H1 (cell line): ENCODE measurements at regions not wholly inside any gene's neighbourhood (a gene's known extent, or its start where the extent isn't known, plus 50 kb on each side); places are given as distances from the start of the nearest gene placed in this dataset.

Experiments
- CTCF ChIA-PET: fragments of 300-600 bp; sonication (Branson Sonifier 250); formaldehyde crosslinking; loops from one replicate; lab custom pipeline; 2021; ENCODE audit not compliant: partially characterized antibody; lab: Charles Lee
- POLR2A ChIA-PET: fragments of 300-600 bp; sonication (Branson Sonifier 250); formaldehyde crosslinking; loops from one replicate; lab custom pipeline; 2021; ENCODE audit warnings: inconsistent platforms; ENCODE audit not compliant: partially characterized antibody; lab: Charles Lee
- DNase-seq, 2 experiments: peaks; one replicate each; pipeline versions ENCODE4 v3.0.0 to v3.0.0-alpha.2; 2010 to 2022; ENCODE audit warnings: low spot score in 2 of 2, low read depth in 1 of 2, mixed read lengths in 1 of 2
- FAIRE-seq: peaks from 2 replicates; lab custom pipeline; 2011; peaks lifted over from hg19 to GRCh38; lab: Jason Lieb, UNC
- H2AFZ ChIP-seq: 2 replicates; pipeline ENCODE4 v1.8.1; 2012; ENCODE audit warnings: low read length, inconsistent platforms
- H2AK5ac ChIP-seq: 2 replicates; pipeline ENCODE4 v1.6.1; 2013; ENCODE audit warnings: low read depth, low read length
- H2BK120ac ChIP-seq: replicated peaks from 2 replicates; pipeline ENCODE3; 2013; ENCODE audit warnings: low read depth, low read length, inconsistent platforms
- H2BK12ac ChIP-seq: 2 replicates; pipeline ENCODE4 v1.6.1; 2013; ENCODE audit warnings: low read depth, low read length
- H2BK15ac ChIP-seq: 2 replicates; pipeline ENCODE4 v1.6.1; 2013; ENCODE audit warnings: low read length
- H2BK20ac ChIP-seq: 2 replicates; pipeline ENCODE4 v1.6.1; 2013; ENCODE audit warnings: low read length
- H2BK5ac ChIP-seq: 2 replicates; pipeline ENCODE4 v1.6.1; 2013; ENCODE audit warnings: low read depth, low read length
- H3K14ac ChIP-seq: 2 replicates; pipeline ENCODE4 v1.6.1; 2013; ENCODE audit warnings: inconsistent platforms; ENCODE audit not compliant: insufficient read length
- H3K18ac ChIP-seq: 2 replicates; pipeline ENCODE4 v1.6.1; 2013; ENCODE audit warnings: low read length; ENCODE audit errors: extremely low read depth
- H3K23ac ChIP-seq: 2 replicates; pipeline ENCODE4 v1.6.1; 2013; ENCODE audit warnings: inconsistent platforms; ENCODE audit not compliant: insufficient read length
- H3K23me2 ChIP-seq: 2 replicates; pipeline ENCODE4 v1.6.1; 2013; ENCODE audit warnings: low read depth, low read length
- H3K27ac ChIP-seq: 2 replicates; pipeline ENCODE4 v1.6.1; 2011; ENCODE audit warnings: low read depth, low read length, inconsistent platforms
- H3K27me3 ChIP-seq, 4 experiments: replicated peaks in 1 of 4; 1 replicate in 1 of 4; 2 replicates in 3 of 4; pipeline versions ENCODE4 v1.6.1 to v1.8.1; 2011 to 2013; ENCODE audit warnings: low read length in 3 of 4, mild to moderate bottlenecking in 3 of 4, inconsistent platforms in 2 of 4, mixed read lengths in 2 of 4, moderate library complexity in 1 of 4; ENCODE audit not compliant: control insufficient read depth in 3 of 4, insufficient read depth in 3 of 4; ENCODE audit errors: extremely low read depth in 1 of 4
- H3K36me3 ChIP-seq, 4 experiments: 2 replicates each; pipeline versions ENCODE4 v1.6.1 to v1.8.1; 2011 to 2013; ENCODE audit warnings: mild to moderate bottlenecking in 4 of 4, low read length in 3 of 4, moderate library complexity in 2 of 4, control low read depth in 1 of 4, inconsistent platforms in 1 of 4; ENCODE audit not compliant: insufficient read depth in 4 of 4, control insufficient read depth in 2 of 4
- H3K4ac ChIP-seq: replicated peaks from 2 replicates; pipeline ENCODE3; 2013; ENCODE audit warnings: low read length, low read depth, mixed read lengths, inconsistent platforms; ENCODE audit not compliant: insufficient read length
- H3K4me1 ChIP-seq, 4 experiments: replicated peaks in 1 of 4; 1 replicate in 1 of 4; 2 replicates in 3 of 4; pipeline versions ENCODE4 v1.6.1 to v1.8.1; 2011 to 2013; ENCODE audit warnings: low read length in 3 of 4, inconsistent platforms in 2 of 4, mixed read lengths in 1 of 4; ENCODE audit not compliant: insufficient read depth in 4 of 4, control insufficient read depth in 3 of 4
- H3K4me2 ChIP-seq, 2 experiments: 2 replicates each; pipeline versions ENCODE4 v1.6.1 to v1.8.1; 2011 to 2013; ENCODE audit warnings: low read depth in 2 of 2, low read length in 2 of 2, control low read depth in 1 of 2, inconsistent platforms in 1 of 2, mild to moderate bottlenecking in 1 of 2; ENCODE audit not compliant: insufficient read depth in 1 of 2
- H3K4me3 ChIP-seq, 4 experiments: fragments of 200-600, 300-600 bp in 1 of 4; sonication (generic), shearing (Covaris generic), sonication (Bioruptor Twin) in 1 of 4; 2 replicates each; pipeline versions ENCODE4 v1.5.1 to v1.8.1; 2011 to 2016; ENCODE audit warnings: low read length in 4 of 4, low read depth in 3 of 4, control low read depth in 2 of 4, inconsistent platforms in 2 of 4, mild to moderate bottlenecking in 2 of 4, mixed read lengths in 1 of 4, moderate library complexity in 1 of 4; ENCODE audit not compliant: insufficient read depth in 2 of 4; ENCODE audit errors: extremely low read depth in 1 of 4
- H3K56ac ChIP-seq: replicated peaks from 2 replicates; pipeline ENCODE3; 2013; ENCODE audit warnings: low read depth, mild to moderate bottlenecking, mixed read lengths, low read length, inconsistent platforms; ENCODE audit not compliant: insufficient read length
- H3K79me1 ChIP-seq: 2 replicates; pipeline ENCODE4 v1.6.1; 2013; ENCODE audit warnings: low read depth, low read length, control low read depth
- H3K79me2 ChIP-seq, 2 experiments: 2 replicates each; pipeline versions ENCODE4 v1.6.1 to v1.8.1; 2012 to 2013; ENCODE audit warnings: low read length in 2 of 2, mild to moderate bottlenecking in 2 of 2, inconsistent platforms in 1 of 2; ENCODE audit not compliant: insufficient read depth in 2 of 2, control insufficient read depth in 1 of 2
- H3K9ac ChIP-seq, 4 experiments: replicated peaks in 1 of 4; 1 replicate in 1 of 4; 2 replicates in 3 of 4; pipeline versions ENCODE4 v1.6.1 to v1.8.1; 2011 to 2013; ENCODE audit warnings: low read depth in 3 of 4, low read length in 3 of 4, control low read depth in 2 of 4, mild to moderate bottlenecking in 2 of 4, moderate library complexity in 2 of 4, inconsistent platforms in 1 of 4; ENCODE audit errors: extremely low read depth in 1 of 4
- H3K9me3 ChIP-seq, 2 experiments: 2 replicates each; pipeline versions ENCODE4 v1.6.1 to v1.8.1; 2012 to 2013; ENCODE audit warnings: mild to moderate bottlenecking in 2 of 2, moderate library complexity in 2 of 2, control low read depth in 1 of 2, inconsistent platforms in 1 of 2, low read depth in 1 of 2, low read length in 1 of 2, mixed read lengths in 1 of 2; ENCODE audit not compliant: insufficient read depth in 2 of 2
- H4K20me1 ChIP-seq, 2 experiments: replicated peaks in 1 of 2; 2 replicates each; pipeline versions ENCODE3 to v1.8.1; 2011 to 2013; ENCODE audit warnings: inconsistent platforms in 2 of 2, low read length in 2 of 2, mild to moderate bottlenecking in 1 of 2; ENCODE audit not compliant: insufficient read depth in 2 of 2, control insufficient read depth in 1 of 2
- H4K5ac ChIP-seq: 2 replicates; pipeline ENCODE4 v1.6.1; 2013; ENCODE audit warnings: low read length, low read depth, mixed read lengths, inconsistent platforms; ENCODE audit not compliant: insufficient read length
- H4K8ac ChIP-seq: 2 replicates; pipeline ENCODE4 v1.8.0; 2013; ENCODE audit warnings: mild to moderate bottlenecking, moderate library complexity, low read length, inconsistent platforms; ENCODE audit not compliant: insufficient read depth; ENCODE audit errors: extremely low read depth
- H4K91ac ChIP-seq: replicated peaks from 2 replicates; pipeline ENCODE3; 2013; ENCODE audit warnings: low read length, mixed read lengths, inconsistent platforms; ENCODE audit not compliant: insufficient read length
- BACH1 ChIP-seq: IDR thresholded peaks from 2 replicates; pipeline ENCODE4 v1.6.1; 2012; ENCODE audit warnings: low read length, improper control_type of control experiment
- CBX5 ChIP-seq: fragments of 300-800, 300-1000 bp; sonication (generic); IDR thresholded peaks from 2 replicates; pipeline ENCODE4 v1.7.1; 2016; ENCODE audit warnings: antibody characterized with exemption, low read length, low read depth
- CTBP2 ChIP-seq: IDR thresholded peaks from 2 replicates; pipeline ENCODE4 v1.7.0; 2011; ENCODE audit warnings: borderline replicate concordance, mild to moderate bottlenecking, moderate library complexity, mixed read lengths, low read length; ENCODE audit not compliant: insufficient read depth, insufficient read length
- CTCF ChIP-seq, 3 experiments: IDR thresholded peaks; 1 replicate in 2 of 3; 2 replicates in 1 of 3; pipeline versions ENCODE4 v1.5.1 to v1.6.1; 2011; ENCODE audit warnings: low read length in 3 of 3, mild to moderate bottlenecking in 3 of 3, inconsistent platforms in 2 of 3, low read depth in 1 of 3, moderate library complexity in 1 of 3; ENCODE audit not compliant: insufficient read depth in 1 of 3; ENCODE audit errors: control extremely low read depth in 1 of 3
- EP300 ChIP-seq, 2 experiments: IDR thresholded peaks; 1 replicate in 1 of 2; 2 replicates in 1 of 2; pipeline ENCODE4 v1.6.1; 2011 to 2012; ENCODE audit warnings: low read depth in 2 of 2, low read length in 2 of 2, mild to moderate bottlenecking in 2 of 2, borderline replicate concordance in 1 of 2, inconsistent platforms in 1 of 2, moderate library complexity in 1 of 2
- HDAC6 ChIP-seq: IDR thresholded peaks from one replicate; pipeline ENCODE4 v1.7.1; 2012; ENCODE audit warnings: low read depth, mild to moderate bottlenecking, inconsistent platforms, low read length, moderate library complexity
- MAFK ChIP-seq: IDR thresholded peaks from 2 replicates; pipeline ENCODE4 v1.6.1; 2012; ENCODE audit warnings: low read depth, mild to moderate bottlenecking, improper control_type of control experiment, low read length
- RAD21 ChIP-seq, 2 experiments: IDR thresholded peaks in 1 of 2; conservative IDR thresholded peaks in 1 of 2; 2 replicates each; pipeline ENCODE4 v1.6.1; 2011; ENCODE audit warnings: low read depth in 2 of 2, low read length in 2 of 2, improper control_type of control experiment in 1 of 2, inconsistent platforms in 1 of 2, mild to moderate bottlenecking in 1 of 2, moderate library complexity in 1 of 2
- RXRA ChIP-seq: IDR thresholded peaks from 2 replicates; pipeline ENCODE4 v1.6.1; 2011; ENCODE audit warnings: low read depth, mild to moderate bottlenecking, low read length, moderate library complexity; ENCODE audit not compliant: insufficient read depth
- TCF12 ChIP-seq: IDR thresholded peaks from 2 replicates; pipeline ENCODE4 v1.6.1; 2011; ENCODE audit warnings: low read depth, mild to moderate bottlenecking, low read length
- WGBS, 2 experiments: shearing (Covaris generic) in 1 of 2; methylation state at CpG; one replicate each; pipeline versions ENCODE4 v1.1.6 to v1.1.7; 2013 to 2015; ENCODE audit warnings: low lambda C conversion rate in 2 of 2, mixed read lengths in 2 of 2, inconsistent platforms in 1 of 2, low coverage in 1 of 2, missing lambda C conversion rate in 1 of 2; ENCODE audit not compliant: insufficient replicate concordance in 2 of 2, insufficient coverage in 1 of 2, insufficient read length in 1 of 2; ENCODE audit errors: extremely low coverage in 1 of 2, missing lambda C conversion rate in 1 of 2; 5-methylcytosine and 5-hydroxymethylcytosine counted together

DNA sequence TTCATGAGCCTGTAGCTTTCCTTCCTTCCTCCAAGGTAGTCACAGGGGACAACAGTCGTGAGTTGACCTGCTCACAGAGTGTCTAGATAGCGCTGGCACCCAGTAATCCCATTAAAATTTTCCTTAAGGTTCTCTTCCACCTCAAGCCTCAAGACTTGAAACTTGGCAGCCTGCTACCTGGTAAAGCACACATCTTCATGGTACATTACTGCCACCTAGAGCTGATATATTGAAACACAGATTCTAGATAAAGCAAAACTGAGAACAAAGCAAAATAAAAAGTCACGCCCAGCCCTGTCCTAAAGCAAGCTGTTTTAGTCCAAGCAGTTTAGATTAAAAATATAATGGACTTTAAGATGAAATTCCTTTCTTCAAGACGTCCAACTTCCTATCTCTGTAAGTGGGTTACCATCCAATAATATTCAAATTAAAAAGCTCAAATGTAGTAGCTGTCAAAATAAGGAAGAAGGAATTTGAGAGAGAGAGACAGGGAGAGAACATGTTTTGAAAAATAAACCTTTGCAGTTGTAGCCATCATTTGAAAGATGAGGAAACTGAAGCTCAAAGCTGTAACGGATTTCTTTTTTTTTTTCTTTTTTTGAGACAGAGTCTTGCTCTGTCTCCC, 50.7 kb upstream of the CD83 start:
- Histone ChIP-seq H3K79me2 (no peaks in the 10 kb centered on the region), H2AFZ (0 out of 2 replicates have a peak overlapping the region, but pooled peaks have one; percentile 68), H4K20me1 (no peaks in the 10 kb centered on the region), H3K18ac (no peak overlapping the region), H4K8ac (no peak overlapping the region), H2BK5ac (no peak overlapping the region), H3K23ac (no peak overlapping the region), H2BK20ac (no peak overlapping the region), H2BK15ac (no peak overlapping the region), H2BK120ac (no peak overlapping the region), H3K4me1 (no peaks in the 10 kb centered on the region), H3K4me2 (no peak overlapping the region), H3K4ac (no peak overlapping the region), H4K5ac (no peak overlapping the region), H3K23me2 (no peaks in the 10 kb centered on the region), H3K9me3 (peaks cover 3 to 4% of the 10 kb centered on the region in 2 experiments; a peak in 1 of 4 replicates), H3K14ac (no peak overlapping the region), H3K56ac (no peak overlapping the region), H3K4me3 (no peak overlapping the region), H2BK12ac (no peak overlapping the region), H3K27me3 (no peaks in the 10 kb centered on the region), H2AK5ac (no peak overlapping the region), H3K36me3 (no peaks in the 10 kb centered on the region), H3K9ac (no peak overlapping the region), H3K79me1 (no peaks in the 10 kb centered on the region), H4K91ac (no peak overlapping the region), H3K27ac (no peak overlapping the region)
- FAIRE-seq (peak; percentile 82), DNase-seq (no peak)
- ChIA-PET POLR2A (no interaction called here), CTCF (interaction anchor here (0.6 to 8.3 kb wide), 58 partner anchors 9 to 1446 kb away, joined by 3 to 193 read pairs (median 4); partner anchors contain the start of gene RNF182)
- WGBS, 2 experiments, result 16% methylated on average over 5 of the region's 5 CpGs; no CpG with 5 or more reads in 1 of the 2 experiments
- TF ChIP-seq EP300 (IDR thresholded peaks at IDR 0.05; ENCODE audit: borderline replicate concordance in 1 of 2, low read depth in 2 of 2, low read length in 2 of 2) (no peak), RAD21 (IDR thresholded peaks at IDR 0.05 in 1 of 2, conservative IDR thresholded peaks at IDR 0.05 in 1 of 2; ENCODE audit: low read depth in 2 of 2, low read length in 2 of 2) (peak; percentile 92 to 93), CBX5 (no peak), CTBP2 (no peak), CTCF (IDR thresholded peaks at IDR 0.05; ENCODE audit: control extremely low read depth in 1 of 3, insufficient read depth in 1 of 3, low read depth in 1 of 3, low read length in 3 of 3) (peak in 2 of 3 experiments; percentile 61 to 69; a peak in 2 of 4 replicates), MAFK (no peak), TCF12 (no peak), HDAC6 (no peak), RXRA (no peak), BACH1 (no peak)
